HEK293 (cell line): ENCODE measurements at regions not wholly inside any gene's neighbourhood (a gene's known extent, or its start where the extent isn't known, plus 50 kb on each side); places are given as distances from the start of the nearest gene placed in this dataset.

Experiments
- BCL11A ChIP-seq: fragments of 450-650 bp; formaldehyde crosslinking; IDR thresholded peaks from 2 replicates; pipeline ENCODE4 v1.5.1; 2016; ENCODE audit warnings: low read depth, missing biosample characterization, missing genetic modification characterization
- GLI2 ChIP-seq: fragments of 450-650 bp; formaldehyde crosslinking; IDR thresholded peaks from 2 replicates; pipeline ENCODE4; 2017; ENCODE audit warnings: missing biosample characterization, missing genetic modification characterization, low read depth, borderline replicate concordance
- GLI4 ChIP-seq: fragments of 450-650 bp; formaldehyde crosslinking; IDR thresholded peaks from 2 replicates; pipeline ENCODE4 v1.5.1; 2016; ENCODE audit warnings: missing biosample characterization, missing genetic modification characterization
- IKZF3 ChIP-seq: fragments of 450-650 bp; IDR thresholded peaks from 2 replicates; pipeline ENCODE4 v1.5.0; 2018; ENCODE audit warnings: missing biosample characterization, mild to moderate bottlenecking, missing genetic modification characterization, moderate library complexity
- INSM2 ChIP-seq: fragments of 450-650 bp; formaldehyde crosslinking; IDR thresholded peaks from 2 replicates; pipeline ENCODE4 v1.5.1; 2016; ENCODE audit warnings: missing biosample characterization, missing genetic modification characterization
- KLF17 ChIP-seq: fragments of 450-650 bp; formaldehyde crosslinking; IDR thresholded peaks from 2 replicates; pipeline ENCODE4 v1.5.1; 2016; ENCODE audit warnings: missing biosample characterization, missing genetic modification characterization
- OVOL3 ChIP-seq: fragments of 450-650 bp; formaldehyde crosslinking; IDR thresholded peaks from 2 replicates; pipeline ENCODE4 v1.5.1; 2016; ENCODE audit warnings: missing biosample characterization, missing genetic modification characterization
- PATZ1 ChIP-seq: fragments of 450-650 bp; formaldehyde crosslinking; IDR thresholded peaks from 2 replicates; pipeline ENCODE4 v1.5.1; 2016; ENCODE audit warnings: missing biosample characterization, missing genetic modification characterization
- PRDM1 ChIP-seq: fragments of 450-650 bp; formaldehyde crosslinking; IDR thresholded peaks from 2 replicates; pipeline ENCODE4; 2016; ENCODE audit warnings: missing biosample characterization, missing genetic modification characterization
- SETDB1 ChIP-seq: IDR thresholded peaks from one replicate; pipeline ENCODE4 v1.6.1; 2017; ENCODE audit warnings: mild to moderate bottlenecking, low read length, moderate library complexity, mixed read lengths; ENCODE audit not compliant: insufficient read length
- YY2 ChIP-seq: fragments of 450-650 bp; formaldehyde crosslinking; IDR thresholded peaks from 2 replicates; pipeline ENCODE4 v1.5.1; 2016; ENCODE audit warnings: missing biosample characterization, missing genetic modification characterization
- ZBTB17 ChIP-seq: fragments of 450-650 bp; formaldehyde crosslinking; IDR thresholded peaks from 2 replicates; pipeline ENCODE4 v1.5.1; 2016; ENCODE audit warnings: missing biosample characterization, missing genetic modification characterization
- ZBTB21 ChIP-seq: fragments of 450-650 bp; formaldehyde crosslinking; IDR thresholded peaks from 2 replicates; pipeline ENCODE4 v1.5.1; 2017; ENCODE audit warnings: missing biosample characterization, missing genetic modification characterization
- ZBTB26 ChIP-seq: fragments of 450-650 bp; formaldehyde crosslinking; optimal IDR thresholded peaks from 2 replicates; pipeline ENCODE3; 2016; ENCODE audit warnings: missing biosample characterization, mild to moderate bottlenecking, missing genetic modification characterization
- ZBTB44 ChIP-seq: fragments of 450-650 bp; IDR thresholded peaks from 2 replicates; pipeline ENCODE4 v1.5.1; 2018; ENCODE audit warnings: missing biosample characterization, mild to moderate bottlenecking, missing genetic modification characterization
- ZBTB48 ChIP-seq: fragments of 450-650 bp; formaldehyde crosslinking; IDR thresholded peaks from 2 replicates; pipeline ENCODE4 v1.5.1; 2016; ENCODE audit warnings: missing biosample characterization, missing genetic modification characterization
- ZFP41 ChIP-seq: fragments of 450-650 bp; formaldehyde crosslinking; IDR thresholded peaks from 2 replicates; pipeline ENCODE4 v1.5.1; 2016; ENCODE audit warnings: missing biosample characterization, missing genetic modification characterization, borderline replicate concordance
- ZNF10 ChIP-seq: fragments of 450-650 bp; formaldehyde crosslinking; IDR thresholded peaks from 2 replicates; pipeline ENCODE4 v1.5.1; 2017; ENCODE audit warnings: missing biosample characterization, missing genetic modification characterization
- ZNF19 ChIP-seq: fragments of 450-650 bp; formaldehyde crosslinking; IDR thresholded peaks from 2 replicates; pipeline ENCODE4; 2016; ENCODE audit warnings: missing biosample characterization, missing genetic modification characterization, low read depth
- ZNF202 ChIP-seq: fragments of 450-650 bp; formaldehyde crosslinking; IDR thresholded peaks from 2 replicates; pipeline ENCODE4 v1.5.1; 2016; ENCODE audit warnings: missing biosample characterization, missing genetic modification characterization, borderline replicate concordance
- ZNF350 ChIP-seq: fragments of 450-650 bp; formaldehyde crosslinking; IDR thresholded peaks from 2 replicates; pipeline ENCODE4 v1.5.0; 2017; ENCODE audit warnings: missing biosample characterization, mild to moderate bottlenecking, missing genetic modification characterization
- ZNF354C ChIP-seq: fragments of 450-650 bp; formaldehyde crosslinking; IDR thresholded peaks from 2 replicates; pipeline ENCODE4 v1.5.1; 2016; ENCODE audit warnings: missing biosample characterization, missing genetic modification characterization, low read depth, borderline replicate concordance
- ZNF416 ChIP-seq: fragments of 450-650 bp; formaldehyde crosslinking; IDR thresholded peaks from 2 replicates; pipeline ENCODE4 v1.5.1; 2016; ENCODE audit warnings: missing biosample characterization, missing genetic modification characterization
- ZNF473 ChIP-seq: fragments of 450-650 bp; formaldehyde crosslinking; IDR thresholded peaks from 2 replicates; pipeline ENCODE4 v1.5.1; 2017; ENCODE audit warnings: missing biosample characterization, missing genetic modification characterization
- ZNF514 ChIP-seq: fragments of 450-650 bp; formaldehyde crosslinking; IDR thresholded peaks from 2 replicates; pipeline ENCODE4 v1.5.1; 2016; ENCODE audit warnings: missing biosample characterization, missing genetic modification characterization
- ZNF529 ChIP-seq: fragments of 450-650 bp; formaldehyde crosslinking; IDR thresholded peaks from 2 replicates; pipeline ENCODE4 v1.5.1; 2017; ENCODE audit warnings: missing genetic modification characterization, missing biosample characterization; ENCODE audit not compliant: insufficient replicate concordance
- ZNF549 ChIP-seq: fragments of 450-650 bp; IDR thresholded peaks from 2 replicates; pipeline ENCODE4 v1.5.1; 2018; ENCODE audit warnings: missing biosample characterization, missing genetic modification characterization, mild to moderate bottlenecking, inconsistent platforms, moderate library complexity
- ZNF580 ChIP-seq: fragments of 450-650 bp; formaldehyde crosslinking; IDR thresholded peaks from 2 replicates; pipeline ENCODE4 v1.5.1; 2016; ENCODE audit warnings: missing biosample characterization, missing genetic modification characterization
- ZNF621 ChIP-seq: fragments of 450-650 bp; formaldehyde crosslinking; IDR thresholded peaks from 2 replicates; pipeline ENCODE4 v1.5.1; 2017; ENCODE audit warnings: missing biosample characterization, missing genetic modification characterization
- ZNF791 ChIP-seq: fragments of 450-650 bp; formaldehyde crosslinking; IDR thresholded peaks from 2 replicates; pipeline ENCODE4 v1.5.1; 2016; ENCODE audit warnings: missing biosample characterization, missing genetic modification characterization
- ZSCAN16 ChIP-seq: fragments of 450-650 bp; formaldehyde crosslinking; IDR thresholded peaks from 2 replicates; pipeline ENCODE4 v1.5.1; 2016; ENCODE audit warnings: missing biosample characterization, missing genetic modification characterization
- ZSCAN4 ChIP-seq: fragments of 450-650 bp; formaldehyde crosslinking; IDR thresholded peaks from 2 replicates; pipeline ENCODE4 v1.5.1; 2017; ENCODE audit warnings: missing biosample characterization, missing genetic modification characterization
- ZXDB ChIP-seq: fragments of 450-650 bp; formaldehyde crosslinking; IDR thresholded peaks from 2 replicates; pipeline ENCODE4 v1.5.1; 2016; ENCODE audit warnings: missing biosample characterization, missing genetic modification characterization

GRCh38 chr15:81950841-81951414, 94.9 kb downstream of the MEX3B start (continued):
- TF ChIP-seq OVOL3 (tag by site-specific recombination) (peak; percentile 85; the same call in 1 of the 2 replicates), PATZ1 (tag by site-specific recombination) (peak; percentile 43), GLI4 (tag by site-specific recombination) (no peak), ZSCAN16 (tag by site-specific recombination) (no peak), ZNF580 (tag by site-specific recombination) (peak; percentile 92; the same call in 1 of the 2 replicates), ZNF10 (peak; percentile 77), ZFP41 (tag by site-specific recombination) (no peak), ZNF549 (tag by site-specific recombination) (no peak), ZBTB44 (tag by site-specific recombination) (peak; percentile 89), ZNF621 (no peak), INSM2 (tag by site-specific recombination) (peak; percentile 88), ZBTB21 (tag by site-specific recombination) (no peak), ZNF19 (tag by site-specific recombination) (no peak), ZNF791 (tag by site-specific recombination) (no peak), IKZF3 (peak; percentile 73; the same call in 1 of the 2 replicates), ZSCAN4 (no peak), ZNF529 (no peak), ZNF354C (tag by site-specific recombination) (no peak), ZNF473 (tag by site-specific recombination) (no peak), ZNF350 (no peak), ZNF514 (tag by site-specific recombination) (no peak), KLF17 (tag by site-specific recombination) (peak; percentile 85), YY2 (no peak), ZBTB26 (tag by site-specific recombination) (no peak), ZXDB (peak; percentile 91), SETDB1 (peak; percentile 40), BCL11A (tag by site-specific recombination) (peak; percentile 64; the same call in 1 of the 2 replicates), PRDM1 (tag by site-specific recombination) (no peak), GLI2 (tag by site-specific recombination) (peak; percentile 90), ZNF202 (tag by site-specific recombination) (no peak), ZNF416 (no peak), ZBTB17 (peak; percentile 97), ZBTB48 (tag by site-specific recombination) (no peak)
